ENCODE measurements at regions not wholly inside any gene's neighbourhood (a gene's known extent, or its start where the extent isn't known, plus 50 kb on each side); places are given as distances from the start of the nearest gene placed in this dataset.

GRCh38 chr7:53811555-53812079, 730.6 kb upstream of the VSTM2A start:
- H3K4me1 ChIP-seq (ENCODE audit: control insufficient read depth in 1 of 2, insufficient read depth in 2 of 2, low read length in 2 of 2) = no peaks in the 10 kb centered on the region
- peak overlapping the region in 1 of 3 experiments; percentile 2 for H3K4me3 ChIP-seq (replicated peaks in 1 of 3; ENCODE audit: low read depth in 2 of 3, low read length in 3 of 3)
- H4K20me1 ChIP-seq (ENCODE audit: insufficient read depth, low read length) = no peaks in the 10 kb centered on the region
- H3K27ac ChIP-seq (ENCODE audit: low read depth in 1 of 2, low read length in 2 of 2) = no peak overlapping the region
- no peak overlapping the region for H3K9ac ChIP-seq (ENCODE audit: insufficient read depth, low read length, poor library complexity, severe bottlenecking)
- no peak for TF ChIP-seq CTCF (IDR thresholded peaks at IDR 0.05)
- H3K36me3 ChIP-seq (replicated peaks in 1 of 2; ENCODE audit: control insufficient read depth in 1 of 2, insufficient read depth in 2 of 2, low read length in 2 of 2) = no peaks in the 10 kb centered on the region
- Mint-ChIP-seq H3K9me3 (peaks cover 3 to 28% (median 16%) of the 10 kb centered on the region in 7 donors), H3K36me3 (no peaks in the 10 kb centered on the region), H3K27me3 (ENCODE audit: low read depth in 3 of 3) (no peaks in the 10 kb centered on the region), H3K4me1 (no peaks in the 10 kb centered on the region), H3K4me3 (peak overlapping the region in 1 of 2 donors; percentile 60), H3K27ac (no peak overlapping the region)
- intact Hi-C loops (cut with micrococcal nuclease) = no loop called here
- H3K27me3 ChIP-seq (ENCODE audit: control insufficient read depth in 2 of 2, insufficient read depth in 2 of 2, low read length in 2 of 2) = no peaks in the 10 kb centered on the region
- H2AFZ ChIP-seq (ENCODE audit: insufficient read depth, low read depth, low read length, poor library complexity, severe bottlenecking) = no peak overlapping the region
- 91% methylated on average over 21 of the region's 22 CpGs for WGBS (ENCODE audit: insufficient coverage)
- H3K79me2 ChIP-seq (ENCODE audit: insufficient read depth, low read length) = no peaks in the 10 kb centered on the region
- H3K9me3 ChIP-seq (replicated peaks in 1 of 2; ENCODE audit: control insufficient read depth in 1 of 2, insufficient read depth in 1 of 2, low read length in 2 of 2) = peaks cover 20 to 28% of the 10 kb centered on the region in 2 donors
- no peak overlapping the region for H3K4me2 ChIP-seq (replicated peaks; ENCODE audit: extremely low read depth, low read length, poor library complexity, severe bottlenecking)
- DNase-seq = no peak

- Mint-ChIP-seq H3K9me3 (peaks cover 2 to 27% (median 15%) of the 10 kb centered on the region in 7 donors), H3K4me3 (no peak overlapping the region), H3K36me3 (no peaks in the 10 kb centered on the region), H3K27ac (peak overlapping the region in 1 of 7 donors; percentile 10), H3K27me3 (ENCODE audit: low read depth in 3 of 3) (no peaks in the 10 kb centered on the region), H3K4me1 (no peaks in the 10 kb centered on the region)
- H2AFZ ChIP-seq (ENCODE audit: insufficient read depth, low read depth, low read length, poor library complexity, severe bottlenecking) = no peak overlapping the region
- H3K27ac ChIP-seq (ENCODE audit: low read depth in 1 of 2, low read length in 2 of 2) = no peak overlapping the region
- H3K4me2 ChIP-seq (replicated peaks; ENCODE audit: extremely low read depth, low read length, poor library complexity, severe bottlenecking) = no peak overlapping the region
- no peaks in the 10 kb centered on the region for H3K36me3 ChIP-seq (replicated peaks in 1 of 2; ENCODE audit: control insufficient read depth in 1 of 2, insufficient read depth in 2 of 2, low read length in 2 of 2)
- H3K9me3 ChIP-seq (replicated peaks in 1 of 2; ENCODE audit: control insufficient read depth in 1 of 2, insufficient read depth in 1 of 2, low read length in 2 of 2) = peaks cover 20 to 28% of the 10 kb centered on the region in 2 donors
- H3K4me1 ChIP-seq (ENCODE audit: control insufficient read depth in 1 of 2, insufficient read depth in 2 of 2, low read length in 2 of 2) = no peaks in the 10 kb centered on the region
- no peaks in the 10 kb centered on the region for H4K20me1 ChIP-seq (ENCODE audit: insufficient read depth, low read length)
- no peaks in the 10 kb centered on the region for H3K27me3 ChIP-seq (ENCODE audit: control insufficient read depth in 2 of 2, insufficient read depth in 2 of 2, low read length in 2 of 2)
- no peak for TF ChIP-seq CTCF (IDR thresholded peaks at IDR 0.05)
- DNase-seq = no peak
- no peaks in the 10 kb centered on the region for H3K79me2 ChIP-seq (ENCODE audit: insufficient read depth, low read length)
- no peak overlapping the region for H3K4me3 ChIP-seq (replicated peaks in 1 of 3; ENCODE audit: low read depth in 2 of 3, low read length in 3 of 3)
- WGBS (ENCODE audit: insufficient coverage) = 92% methylated on average over 9 of the region's 16 CpGs
- intact Hi-C loops (cut with micrococcal nuclease) = no loop called here
- H3K9ac ChIP-seq (ENCODE audit: insufficient read depth, low read length, poor library complexity, severe bottlenecking) = no peak overlapping the region
Measured at GRCh38 chr7:53812135-53812534, 730.0 kb upstream of the VSTM2A start.

Measured in CD14-positive monocyte (primary cell).